ENCODE measurements at regions not wholly inside any gene's neighbourhood (a gene's known extent, or its start where the extent isn't known, plus 50 kb on each side); places are given as distances from the start of the nearest gene placed in this dataset.

DNA sequence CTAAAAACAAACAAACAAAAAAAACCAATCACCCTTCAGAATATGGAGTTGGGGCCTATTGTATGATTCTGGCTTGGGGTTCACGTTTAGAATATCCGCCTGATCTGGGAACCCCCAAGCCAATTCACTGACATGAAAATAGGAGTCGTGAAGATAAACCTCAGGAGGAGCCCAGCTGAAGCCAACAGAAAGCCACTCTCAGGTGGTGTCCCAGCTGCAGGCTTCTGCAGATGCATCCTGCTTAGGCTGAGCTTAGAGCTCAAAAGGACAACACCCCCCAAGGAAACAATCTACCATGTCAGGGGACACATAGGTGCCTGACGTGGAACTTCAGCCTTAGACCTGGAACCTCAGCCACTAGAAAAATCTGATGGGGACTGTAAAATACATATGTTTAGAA lies 51.9 kb downstream of the SYNE3 start:
- TF ChIP-seq CTCF (IDR thresholded peaks at IDR 0.05): no peak
- DNase-seq (peak in 5 of 14 experiments; percentile 10 to 39 (median 28)), ATAC-seq (ENCODE audit: poor library complexity) (no peak)
- POLR2A ChIA-PET: interaction anchor here (0.8 to 5.2 kb wide), 13 partner anchors 9 to 574 kb away, joined by 3 to 102 read pairs (median 11); partner anchors contain the start of genes C14orf132, DICER1, GLRX5 and SYNE3
- H3K4me3 Mint-ChIP-seq: peak overlapping the region; percentile 64
- H3K36me3 Mint-ChIP-seq (ENCODE audit: low read depth): peaks cover 61% of the 10 kb centered on the region
- intact Hi-C loops (cut with DNase I, micrococcal nuclease): loop anchor here in 1 of 2 experiments (5.0 kb wide), 1 partner anchor 33 kb away; no protein-coding TSS in a partner anchor
- H3K4me1 Mint-ChIP-seq (ENCODE audit: low read depth): peaks cover 72% of the 10 kb centered on the region
- H3K36me3 ChIP-seq (ENCODE audit: insufficient read depth, low read length): peaks cover 65% of the 10 kb centered on the region
- CTCF ChIA-PET: interaction anchor here (2.7 to 4.1 kb wide), 2 partner anchors 22 to 63 kb away, joined by 12 to 18 read pairs; no protein-coding TSS in a partner anchor
- no peaks in the 10 kb centered on the region for H3K9me3 ChIP-seq (ENCODE audit: control insufficient read depth in 1 of 2, insufficient read depth in 1 of 2, low read length in 2 of 2)
- peaks cover 69% of the 10 kb centered on the region for H3K4me1 ChIP-seq (ENCODE audit: insufficient read depth, low read length)
- no peaks in the 10 kb centered on the region for H3K27me3 ChIP-seq (ENCODE audit: control insufficient read depth in 1 of 2, insufficient read depth in 2 of 2, low read length in 2 of 2)
- no peak overlapping the region for H3K4me3 ChIP-seq (ENCODE audit: low read length)
- H3K27ac ChIP-seq (ENCODE audit: low read depth in 1 of 2, low read length in 2 of 2): peak overlapping the region; percentile 80 to 84
- H3K27ac Mint-ChIP-seq: peak overlapping the region; percentile 95
- no peaks in the 10 kb centered on the region for H3K9me3 Mint-ChIP-seq
- H3K27me3 Mint-ChIP-seq: no peaks in the 10 kb centered on the region

DNA sequence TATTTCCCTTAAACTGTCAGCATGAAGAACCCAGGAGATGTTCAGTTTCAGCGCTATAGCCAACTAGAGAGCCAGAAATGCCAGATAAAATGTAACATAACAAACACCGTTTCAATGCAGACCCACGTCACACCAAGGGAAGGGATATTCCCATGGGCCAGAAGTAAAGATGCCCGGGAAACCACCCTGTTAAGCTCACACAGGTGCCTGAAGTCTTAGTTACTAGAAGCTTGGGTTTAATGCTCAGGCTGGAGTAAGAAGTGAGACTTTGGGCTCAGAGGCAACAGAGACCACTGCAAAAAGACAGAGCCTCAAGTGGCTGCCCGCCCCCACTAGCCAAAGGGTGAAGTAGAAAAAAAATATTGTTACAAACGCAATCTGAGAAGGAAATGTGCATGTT lies 52.3 kb downstream of the SYNE3 start:
- Mint-ChIP-seq H3K27ac (peak overlapping the region; percentile 95), H3K27me3 (no peaks in the 10 kb centered on the region), H3K4me3 (peak overlapping the region; percentile 64), H3K4me1 (ENCODE audit: low read depth) (peaks cover 74% of the 10 kb centered on the region), H3K36me3 (ENCODE audit: low read depth) (peaks cover 63% of the 10 kb centered on the region), H3K9me3 (no peaks in the 10 kb centered on the region)
- ATAC-seq (ENCODE audit: poor library complexity) (no peak), DNase-seq (peak in 2 of 14 experiments; percentile 30)
- Histone ChIP-seq H3K36me3 (ENCODE audit: insufficient read depth, low read length) (peaks cover 65% of the 10 kb centered on the region), H3K4me1 (ENCODE audit: insufficient read depth, low read length) (peaks cover 69% of the 10 kb centered on the region), H3K9me3 (ENCODE audit: control insufficient read depth in 1 of 2, insufficient read depth in 1 of 2, low read length in 2 of 2) (no peaks in the 10 kb centered on the region), H3K4me3 (ENCODE audit: low read length) (no peak overlapping the region), H3K27me3 (ENCODE audit: control insufficient read depth in 1 of 2, insufficient read depth in 2 of 2, low read length in 2 of 2) (no peaks in the 10 kb centered on the region), H3K27ac (ENCODE audit: low read depth in 1 of 2, low read length in 2 of 2) (peak overlapping the region; percentile 80 to 84)
- no peak for TF ChIP-seq CTCF (IDR thresholded peaks at IDR 0.05)
- POLR2A ChIA-PET: interaction anchor here (0.7 to 5.2 kb wide), 16 partner anchors 9 to 575 kb away, joined by 3 to 102 read pairs (median 8); partner anchors contain the start of genes C14orf132, DICER1, GLRX5 and SYNE3
- intact Hi-C loops (cut with DNase I, micrococcal nuclease): loop anchor here in 1 of 2 experiments (5.0 kb wide), 1 partner anchor 33 kb away; no protein-coding TSS in a partner anchor
- CTCF ChIA-PET: interaction anchor here (2.7 to 4.1 kb wide), 2 partner anchors 22 to 63 kb away, joined by 12 to 18 read pairs; no protein-coding TSS in a partner anchor

- H3K27ac ChIP-seq (ENCODE audit: low read depth in 1 of 2, low read length in 2 of 2): peak overlapping the region; percentile 80 to 84
- ChIA-PET CTCF (interaction anchor here (1.1 to 4.1 kb wide), 3 partner anchors 21 to 64 kb away, joined by 4 to 18 read pairs (median 12); no protein-coding TSS in a partner anchor), POLR2A (interaction anchor here (0.7 to 5.2 kb wide), 20 partner anchors 10 to 1334 kb away, joined by 3 to 102 read pairs (median 4); partner anchors contain the start of genes C14orf132, DICER1, GLRX5 and SYNE3)
- peaks cover 63% of the 10 kb centered on the region for H3K36me3 ChIP-seq (ENCODE audit: insufficient read depth, low read length)
- intact Hi-C loops (cut with DNase I, micrococcal nuclease): loop anchor here (1.0 to 5.0 kb wide), 6 partner anchors 21 to 71 kb away; no protein-coding TSS in a partner anchor
- Mint-ChIP-seq H3K4me1 (ENCODE audit: low read depth) (peaks cover 76% of the 10 kb centered on the region), H3K27me3 (no peaks in the 10 kb centered on the region), H3K9me3 (no peaks in the 10 kb centered on the region), H3K4me3 (peak overlapping the region; percentile 40), H3K27ac (peak overlapping the region; percentile 95), H3K36me3 (ENCODE audit: low read depth) (peaks cover 62% of the 10 kb centered on the region)
- peak; percentile 82 for ATAC-seq (ENCODE audit: poor library complexity)
- TF ChIP-seq CTCF (IDR thresholded peaks at IDR 0.05): no peak
- peak; percentile 26 to 80 (median 56) for DNase-seq
- H3K27me3 ChIP-seq (ENCODE audit: control insufficient read depth in 1 of 2, insufficient read depth in 2 of 2, low read length in 2 of 2): no peaks in the 10 kb centered on the region
- H3K4me3 ChIP-seq (ENCODE audit: low read length): peak overlapping the region; percentile 6
- H3K9me3 ChIP-seq (ENCODE audit: control insufficient read depth in 1 of 2, insufficient read depth in 1 of 2, low read length in 2 of 2): no peaks in the 10 kb centered on the region
- peaks cover 74% of the 10 kb centered on the region for H3K4me1 ChIP-seq (ENCODE audit: insufficient read depth, low read length)
These were observed 53.1 kb downstream of the SYNE3 start for GRCh38 chr14:95463171-95463901.

Data from CD4-positive, alpha-beta T cell (primary cell).